ENCODE measurements at regions not wholly inside any gene's neighbourhood (a gene's known extent, or its start where the extent isn't known, plus 50 kb on each side); places are given as distances from the start of the nearest gene placed in this dataset.

GRCh38 chrX:134743091-134743490 is 53.9 kb downstream of the PABIR2 start:
- no peak for TF ChIP-seq CTCF (conservative IDR thresholded peaks at IDR 0.05 in 1 of 2, IDR thresholded peaks at IDR 0.05 in 1 of 2; ENCODE audit: extremely low read depth in 1 of 2, insufficient read depth in 1 of 2, low read depth in 1 of 2, low read length in 2 of 2)
- no peak for TF ChIP-seq EZH2 (IDR thresholded peaks at IDR 0.05; ENCODE audit: borderline replicate concordance, low read length)

All from mammary epithelial cell (primary cell).